LNCaP clone FGC (cell line): ENCODE measurements at regions not wholly inside any gene's neighbourhood (a gene's known extent, or its start where the extent isn't known, plus 50 kb on each side); places are given as distances from the start of the nearest gene placed in this dataset.

Experiments used
- DNase-seq: peaks from one replicate; pipeline ENCODE4 v3.0.0-alpha.2; 2011; ENCODE audit warnings: low read depth
- H3K4me3 ChIP-seq: 2 replicates; pipeline ENCODE4 v1.5.1; 2011; ENCODE audit warnings: mild to moderate bottlenecking, low read depth, low read length, control low read depth
- TF ChIP-seq, protein P1 (sequence below): IDR thresholded peaks from 2 replicates; pipeline ENCODE4 v1.5.1; 2012; ENCODE audit warnings: mild to moderate bottlenecking; ENCODE audit not compliant: control insufficient read depth, insufficient read depth; ENCODE audit errors: extremely low read depth

DNA sequence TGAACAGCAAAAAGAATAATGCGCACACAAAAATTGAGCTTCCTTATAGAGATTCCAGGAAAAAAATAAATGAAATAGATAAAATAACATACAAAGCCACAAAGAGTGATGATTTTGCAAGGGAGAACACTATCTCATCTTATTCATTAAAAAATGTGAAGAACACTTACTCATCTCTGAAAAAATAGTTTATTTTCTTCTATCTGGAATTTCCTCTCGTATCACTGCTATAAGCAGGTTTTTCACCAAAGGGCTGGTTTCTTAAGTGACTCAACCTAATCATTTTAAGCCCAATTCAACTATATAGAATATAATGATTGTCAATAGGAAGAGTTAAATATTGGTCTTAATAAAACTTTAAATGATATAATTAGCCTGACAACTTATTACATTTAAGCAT is 504.9 kb downstream of the NR2F1-AS1 start:
- TF ChIP-seq, protein P1, sequence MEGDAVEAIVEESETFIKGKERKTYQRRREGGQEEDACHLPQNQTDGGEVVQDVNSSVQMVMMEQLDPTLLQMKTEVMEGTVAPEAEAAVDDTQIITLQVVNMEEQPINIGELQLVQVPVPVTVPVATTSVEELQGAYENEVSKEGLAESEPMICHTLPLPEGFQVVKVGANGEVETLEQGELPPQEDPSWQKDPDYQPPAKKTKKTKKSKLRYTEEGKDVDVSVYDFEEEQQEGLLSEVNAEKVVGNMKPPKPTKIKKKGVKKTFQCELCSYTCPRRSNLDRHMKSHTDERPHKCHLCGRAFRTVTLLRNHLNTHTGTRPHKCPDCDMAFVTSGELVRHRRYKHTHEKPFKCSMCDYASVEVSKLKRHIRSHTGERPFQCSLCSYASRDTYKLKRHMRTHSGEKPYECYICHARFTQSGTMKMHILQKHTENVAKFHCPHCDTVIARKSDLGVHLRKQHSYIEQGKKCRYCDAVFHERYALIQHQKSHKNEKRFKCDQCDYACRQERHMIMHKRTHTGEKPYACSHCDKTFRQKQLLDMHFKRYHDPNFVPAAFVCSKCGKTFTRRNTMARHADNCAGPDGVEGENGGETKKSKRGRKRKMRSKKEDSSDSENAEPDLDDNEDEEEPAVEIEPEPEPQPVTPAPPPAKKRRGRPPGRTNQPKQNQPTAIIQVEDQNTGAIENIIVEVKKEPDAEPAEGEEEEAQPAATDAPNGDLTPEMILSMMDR: no peak
- no peak overlapping the region for H3K4me3 ChIP-seq
- no peak for DNase-seq

DNA sequence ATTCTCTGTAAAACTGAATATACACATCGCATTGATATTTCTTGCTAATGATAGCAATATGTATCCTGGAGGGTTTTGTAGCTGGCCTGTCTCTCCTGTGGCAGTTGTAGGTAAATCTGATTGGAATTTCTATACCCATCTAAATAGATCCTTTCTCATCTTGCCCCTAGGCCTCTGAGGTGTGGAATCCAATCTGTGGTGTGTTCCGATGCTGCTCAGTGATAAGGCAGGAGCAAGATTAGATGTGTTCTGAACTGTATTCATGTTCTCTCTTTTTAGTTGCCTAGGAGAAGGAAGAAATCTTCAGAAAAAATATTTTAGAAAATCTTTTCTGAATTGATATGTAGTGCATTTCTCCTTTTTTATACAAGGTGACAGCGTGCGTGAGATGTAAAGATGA is 507.5 kb downstream of the NR2F1-AS1 start:
- H3K4me3 ChIP-seq: no peak overlapping the region
- no peak for DNase-seq
- TF ChIP-seq, protein P1: no peak

DNA sequence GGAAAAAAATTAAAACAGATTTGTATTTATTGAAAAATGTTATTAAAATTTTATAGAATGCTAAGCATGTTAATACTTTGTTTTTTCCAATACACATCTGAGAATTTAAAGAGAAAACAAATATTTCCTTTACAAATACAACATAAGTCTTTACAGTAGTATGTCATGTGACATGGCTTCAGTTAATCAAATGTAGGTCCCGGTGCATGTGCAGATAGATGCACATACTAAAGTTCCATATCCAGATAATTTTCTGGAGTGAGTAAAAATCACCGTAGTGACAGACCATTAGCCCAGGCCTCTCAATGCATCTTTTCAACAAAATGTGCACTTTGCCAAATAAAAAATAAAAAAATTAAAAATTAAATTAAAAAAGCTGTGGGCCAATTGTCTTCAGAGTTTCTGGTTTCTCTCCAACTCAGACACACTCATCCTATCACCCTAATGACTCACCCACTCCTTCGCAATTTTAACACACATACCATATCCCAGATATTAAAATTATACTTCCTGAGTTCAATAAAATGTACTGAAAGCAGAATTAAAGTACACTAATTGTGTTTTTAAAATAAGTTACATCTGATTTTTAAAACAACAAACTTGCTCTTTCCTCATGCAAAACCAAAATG is 508.1 kb downstream of the NR2F1-AS1 start:
- H3K4me3 ChIP-seq: no peak overlapping the region
- TF ChIP-seq, protein P1: no peak
- no peak for DNase-seq

DNA sequence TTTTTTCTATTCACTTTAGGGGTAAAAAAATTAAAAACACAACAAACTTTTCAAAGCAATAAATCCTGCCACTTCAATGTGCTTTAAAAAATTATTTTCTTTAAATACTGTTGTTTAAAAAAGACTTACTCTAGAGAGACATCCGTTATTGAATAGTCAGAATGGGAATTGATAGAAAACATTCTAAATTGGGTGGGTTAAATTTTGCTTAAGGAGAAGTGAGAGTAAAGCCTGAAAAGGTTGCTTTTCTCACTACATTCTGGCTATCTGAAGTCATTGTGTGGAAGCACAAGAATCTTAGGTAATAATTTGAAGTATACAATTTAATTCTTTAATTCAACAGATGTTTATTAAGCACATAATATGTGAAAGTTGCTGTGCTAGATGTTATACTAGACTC is 509.3 kb downstream of the NR2F1-AS1 start:
- TF ChIP-seq, protein P1: no peak
- H3K4me3 ChIP-seq: no peak overlapping the region
- no peak for DNase-seq

DNA sequence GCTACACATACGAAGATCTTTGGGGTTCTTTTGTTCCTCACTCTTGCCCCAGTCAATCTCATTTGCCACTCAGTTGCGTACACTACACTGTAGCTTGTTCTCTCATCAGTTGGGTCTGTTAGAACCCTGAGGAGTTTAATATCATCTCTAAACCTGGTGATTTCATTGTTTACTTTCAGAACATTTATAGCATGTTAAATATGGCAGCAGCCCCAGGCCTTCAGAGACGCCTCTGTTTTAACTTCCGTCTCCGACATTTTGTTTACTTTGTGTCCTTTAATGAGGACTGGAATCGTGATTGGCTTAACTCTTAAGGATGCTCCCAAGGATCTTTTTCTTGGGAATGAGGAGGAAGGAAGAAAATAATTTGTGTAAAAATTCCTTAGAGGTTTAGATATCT is 510.1 kb downstream of the NR2F1-AS1 start:
- peak; percentile 86 for DNase-seq
- TF ChIP-seq, protein P1: no peak
- H3K4me3 ChIP-seq: no peak overlapping the region

DNA sequence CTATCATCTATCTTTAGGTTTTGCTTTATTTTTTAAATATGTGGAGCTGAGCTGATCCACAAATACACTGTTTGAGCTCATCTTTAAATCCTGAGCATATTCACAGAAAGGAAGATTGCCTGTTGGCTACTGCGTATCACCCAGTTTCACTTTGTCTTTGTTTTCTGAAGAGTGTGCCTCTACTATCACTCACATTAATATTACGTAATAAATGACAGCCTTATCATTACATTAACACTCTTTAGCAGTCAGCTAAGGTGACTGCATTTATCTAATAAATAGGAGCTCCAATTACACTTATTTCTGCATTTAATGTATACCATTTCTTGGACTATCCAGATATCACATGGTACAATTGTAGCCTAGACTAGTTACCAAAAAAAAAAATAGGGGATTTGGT is 511.7 kb downstream of the NR2F1-AS1 start:
- H3K4me3 ChIP-seq: no peak overlapping the region

More for the DNA sequence above, 511.7 kb downstream of the NR2F1-AS1 start:
- no peak for DNase-seq
- TF ChIP-seq, protein P1: no peak
